GM13976 (cell line): ENCODE measurements at regions not wholly inside any gene's neighbourhood (a gene's known extent, or its start where the extent isn't known, plus 50 kb on each side); places are given as distances from the start of the nearest gene placed in this dataset.
A peak's percentile ranks its signal among the peaks of the same experiment; 100 is the strongest.
"Not testable (repeated sequence)": the region's sequence is repeated elsewhere in the genome, so short reads cannot be mapped to it uniquely, and the experiment has no call there.

ENCODE experiments used
- DNase-seq: peaks from one replicate; pipeline ENCODE4 v3.0.0; 2012; ENCODE audit warnings: low spot score
- in situ Hi-C: fragments of 300-500 bp; cut with MboI; formaldehyde crosslinking; loops from one replicate; pipeline ENCODE4 v1.12.0; 2022; ENCODE audit warnings: low sequenced_read_pairs, mixed read lengths, inconsistent platforms; ENCODE audit not compliant: unreplicated experiment
- TF ChIP-seq, protein P1 (sequence below): IDR thresholded peaks from 2 replicates; pipeline ENCODE4 v1.5.1; 2012; ENCODE audit warnings: borderline replicate concordance, mild to moderate bottlenecking; ENCODE audit not compliant: insufficient read depth; ENCODE audit errors: extremely low read depth, missing control alignments, control extremely low read depth

DNA sequence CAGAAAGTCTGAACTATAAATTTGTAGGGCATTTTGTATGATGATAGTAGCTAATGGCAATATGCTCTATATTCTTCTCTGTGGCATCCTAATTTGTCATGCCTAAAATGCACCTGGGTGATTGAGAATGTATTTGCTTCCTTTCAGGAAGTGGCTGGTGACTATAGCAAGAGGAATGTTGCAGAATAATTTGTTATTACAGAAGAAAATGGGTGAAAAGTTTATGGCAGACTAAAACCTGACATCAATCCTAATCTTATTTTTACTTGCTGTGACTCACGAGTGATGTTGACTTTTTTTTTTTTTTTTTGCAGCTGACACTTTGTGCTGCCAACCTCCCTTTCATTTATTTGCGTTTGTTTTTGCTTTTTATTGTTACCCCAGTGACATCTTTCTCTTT lies 141.1 kb downstream of the MSL3 start:
- in situ Hi-C loops: no loop called here
- DNase-seq: no peak

DNA sequence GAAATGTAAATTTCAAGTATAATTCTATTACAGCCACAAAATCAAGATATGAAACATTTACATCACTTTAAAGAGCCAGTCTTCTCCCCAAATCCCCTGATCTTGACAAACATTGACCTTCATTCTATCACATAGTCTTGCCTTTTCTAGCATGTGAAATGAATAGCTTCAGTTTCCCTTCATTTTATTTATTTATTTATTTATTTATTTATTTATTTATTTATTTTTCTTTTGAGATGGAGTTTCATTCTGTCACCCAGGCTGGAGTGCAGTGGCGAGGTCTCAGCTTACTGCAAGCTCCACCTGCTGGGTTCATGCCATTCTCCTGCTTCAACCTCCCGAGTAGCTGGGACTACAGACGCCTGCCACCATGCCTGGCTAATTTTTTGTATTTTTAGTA lies 147.9 kb downstream of the MSL3 start:
- in situ Hi-C loops: loop anchor here (10.0 to 25.0 kb wide), 2 partner anchors 131 to 369 kb away; no protein-coding TSS in a partner anchor
- not testable (repeated sequence) for DNase-seq

More for the DNA sequence above, 141.1 kb downstream of the MSL3 start:
- TF ChIP-seq, protein P1, sequence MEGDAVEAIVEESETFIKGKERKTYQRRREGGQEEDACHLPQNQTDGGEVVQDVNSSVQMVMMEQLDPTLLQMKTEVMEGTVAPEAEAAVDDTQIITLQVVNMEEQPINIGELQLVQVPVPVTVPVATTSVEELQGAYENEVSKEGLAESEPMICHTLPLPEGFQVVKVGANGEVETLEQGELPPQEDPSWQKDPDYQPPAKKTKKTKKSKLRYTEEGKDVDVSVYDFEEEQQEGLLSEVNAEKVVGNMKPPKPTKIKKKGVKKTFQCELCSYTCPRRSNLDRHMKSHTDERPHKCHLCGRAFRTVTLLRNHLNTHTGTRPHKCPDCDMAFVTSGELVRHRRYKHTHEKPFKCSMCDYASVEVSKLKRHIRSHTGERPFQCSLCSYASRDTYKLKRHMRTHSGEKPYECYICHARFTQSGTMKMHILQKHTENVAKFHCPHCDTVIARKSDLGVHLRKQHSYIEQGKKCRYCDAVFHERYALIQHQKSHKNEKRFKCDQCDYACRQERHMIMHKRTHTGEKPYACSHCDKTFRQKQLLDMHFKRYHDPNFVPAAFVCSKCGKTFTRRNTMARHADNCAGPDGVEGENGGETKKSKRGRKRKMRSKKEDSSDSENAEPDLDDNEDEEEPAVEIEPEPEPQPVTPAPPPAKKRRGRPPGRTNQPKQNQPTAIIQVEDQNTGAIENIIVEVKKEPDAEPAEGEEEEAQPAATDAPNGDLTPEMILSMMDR: no peak

DNA sequence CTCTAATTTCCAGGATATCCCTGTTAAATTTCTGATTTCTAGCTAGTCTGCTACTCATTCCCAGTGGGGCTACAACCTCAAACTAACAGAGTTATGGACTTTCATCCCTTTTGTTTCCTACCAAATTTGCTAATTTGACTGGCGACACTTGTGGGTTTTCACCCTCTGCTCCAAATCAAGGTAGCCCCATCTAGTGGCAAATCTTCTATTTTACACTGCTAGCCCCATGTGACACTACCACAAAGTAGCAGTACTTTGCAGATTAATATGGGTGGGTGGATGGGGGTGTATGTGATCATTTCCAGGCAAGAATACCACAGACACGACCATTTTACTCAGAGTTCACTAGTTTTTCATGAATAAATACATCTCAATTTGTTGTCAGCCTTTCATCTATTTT lies 150.3 kb downstream of the MSL3 start:
- in situ Hi-C loops: loop anchor here (10.0 to 25.0 kb wide), 2 partner anchors 134 to 371 kb away; no protein-coding TSS in a partner anchor
- DNase-seq: peak; percentile 11

DNA sequence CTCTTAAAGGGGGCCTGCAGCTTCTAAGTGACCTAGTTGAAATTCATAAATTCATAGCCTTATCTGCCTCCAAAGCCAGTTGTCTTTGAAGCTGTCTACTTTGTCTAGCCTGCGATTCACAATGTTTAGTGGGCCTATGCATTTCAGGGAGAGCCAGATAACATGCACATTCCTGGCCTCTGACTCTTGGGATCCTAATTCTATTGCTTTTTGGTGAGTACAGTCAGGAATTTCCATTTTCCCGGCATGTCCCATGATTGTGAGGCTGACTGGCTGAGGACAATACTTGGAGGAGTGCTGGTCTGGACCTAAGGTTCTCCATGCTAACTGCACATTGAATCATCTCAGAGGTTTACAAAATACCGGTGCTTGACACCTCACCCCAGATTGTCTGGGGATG lies 155.0 kb downstream of the MSL3 start:
- TF ChIP-seq, protein P1: no peak
- in situ Hi-C loops: loop anchor here (25.0 kb wide), 1 partner anchor 376 kb away; no protein-coding TSS in a partner anchor
- DNase-seq: no peak

More for the DNA sequence above, 150.3 kb downstream of the MSL3 start:
- TF ChIP-seq, protein P1: no peak

DNA sequence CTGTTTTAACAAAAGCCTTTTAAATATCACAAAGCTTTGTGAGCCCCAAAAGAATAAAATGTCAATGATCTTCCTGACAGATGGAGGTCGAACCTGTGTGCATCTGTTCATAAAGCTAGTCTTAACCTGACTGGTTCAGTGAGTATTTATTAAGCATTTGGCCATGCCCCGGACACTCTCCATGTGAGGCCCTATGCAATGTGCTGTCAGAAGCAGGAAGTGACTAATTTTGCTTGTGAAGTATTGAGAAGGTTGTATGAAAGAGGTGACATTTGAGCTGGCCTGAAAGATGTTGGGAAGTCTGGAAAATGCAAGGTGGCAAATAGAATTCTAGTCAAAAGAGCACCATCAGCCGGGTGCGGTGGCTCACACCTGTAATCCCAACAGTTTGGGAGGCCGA lies 171.4 kb downstream of the MSL3 start:
- no peak for DNase-seq
- in situ Hi-C loops: no loop called here
- TF ChIP-seq, protein P1: no peak

DNA sequence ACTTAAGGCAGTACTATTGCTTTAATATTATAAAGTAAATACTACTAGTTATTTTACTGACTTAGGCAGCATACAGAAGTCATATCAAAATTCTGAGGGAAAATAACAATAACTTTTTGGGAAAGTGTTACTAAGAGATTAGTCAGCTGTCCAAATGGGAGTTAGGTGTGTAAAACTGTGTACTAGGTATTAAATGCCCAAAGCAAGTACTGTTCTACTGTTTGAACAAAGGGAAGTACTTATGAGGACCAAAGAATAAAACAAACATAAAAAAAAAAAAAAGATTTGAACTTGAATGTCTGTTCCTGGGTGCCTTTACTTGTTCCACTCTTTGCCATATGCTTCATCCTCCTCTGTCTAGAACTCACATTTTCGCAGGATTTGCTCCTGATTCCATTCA lies 174.4 kb downstream of the MSL3 start:
- DNase-seq: no peak
- TF ChIP-seq, protein P1: no peak
- in situ Hi-C loops: no loop called here

DNA sequence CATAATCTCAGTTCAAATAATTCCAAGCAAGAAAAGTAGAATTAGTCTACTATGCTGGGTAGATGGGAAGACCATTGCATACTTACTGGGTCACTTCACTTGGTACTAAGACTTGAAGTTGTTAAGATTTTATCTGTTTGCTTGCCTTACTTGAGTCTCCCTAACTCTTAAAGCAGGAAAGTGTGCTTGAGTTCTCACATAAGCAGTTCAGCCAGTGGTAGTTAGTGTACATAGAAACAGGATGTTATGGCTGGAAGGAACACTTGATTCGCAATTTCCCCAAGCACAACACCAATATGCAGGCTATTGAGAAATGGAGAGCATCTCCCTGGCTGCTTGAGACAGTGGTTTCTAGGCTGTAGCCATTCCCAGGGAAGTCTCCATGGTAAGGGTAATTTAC lies 176.1 kb downstream of the MSL3 start:
- TF ChIP-seq, protein P1: no peak
- in situ Hi-C loops: no loop called here
- no peak for DNase-seq
